HG02763 (cell line): ENCODE measurements at regions not wholly inside any gene's neighbourhood (a gene's known extent, or its start where the extent isn't known, plus 50 kb on each side); places are given as distances from the start of the nearest gene placed in this dataset.
"Not testable (repeated sequence)": the region's sequence is repeated elsewhere in the genome, so short reads cannot be mapped to it uniquely, and the experiment has no call there.

Source experiments
- ATAC-seq: cut with Tn5 transposase; IDR thresholded peaks from one replicate; pipeline ENCODE4 v1.9.1; 2021; ENCODE audit warnings: mild to moderate bottlenecking, moderate library complexity; ENCODE audit not compliant: unreplicated experiment

DNA sequence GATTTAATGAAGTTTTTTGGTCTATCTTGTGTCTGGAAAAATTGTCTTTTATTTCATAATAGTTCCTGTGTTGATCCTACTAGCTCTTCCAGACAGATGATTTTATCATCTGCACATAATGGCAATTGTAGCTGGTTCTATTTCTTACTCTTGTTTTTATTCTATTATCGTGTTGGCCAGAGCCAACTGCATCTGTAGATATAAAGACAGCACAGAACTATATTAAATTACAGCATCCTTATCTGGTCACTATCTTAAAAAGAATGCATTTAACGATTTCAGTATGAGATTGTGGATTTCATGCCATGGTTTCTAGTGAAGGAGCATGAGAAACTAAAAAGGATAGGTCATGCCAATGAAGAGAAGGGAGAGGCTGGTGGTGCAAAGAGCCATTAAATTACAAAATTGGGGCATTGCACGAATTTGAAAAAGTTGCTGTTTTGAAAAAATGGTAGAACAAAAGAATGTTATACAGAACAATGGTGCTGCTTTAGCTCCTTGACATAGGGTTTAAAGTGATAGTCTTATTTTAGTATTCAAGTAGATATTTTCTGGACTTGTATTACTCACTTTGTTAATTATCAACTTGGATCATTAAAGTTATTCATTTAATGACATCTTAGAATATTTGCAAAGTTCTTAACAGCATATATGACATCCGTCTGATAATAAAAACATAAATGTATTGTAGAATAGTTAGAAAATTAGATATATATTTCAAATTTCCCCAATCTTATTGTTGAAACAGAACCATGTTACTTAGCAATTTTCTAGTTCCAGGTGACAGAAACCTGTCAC lies 1250.3 kb downstream of the REEP3 start:
- ATAC-seq, result no peak

DNA sequence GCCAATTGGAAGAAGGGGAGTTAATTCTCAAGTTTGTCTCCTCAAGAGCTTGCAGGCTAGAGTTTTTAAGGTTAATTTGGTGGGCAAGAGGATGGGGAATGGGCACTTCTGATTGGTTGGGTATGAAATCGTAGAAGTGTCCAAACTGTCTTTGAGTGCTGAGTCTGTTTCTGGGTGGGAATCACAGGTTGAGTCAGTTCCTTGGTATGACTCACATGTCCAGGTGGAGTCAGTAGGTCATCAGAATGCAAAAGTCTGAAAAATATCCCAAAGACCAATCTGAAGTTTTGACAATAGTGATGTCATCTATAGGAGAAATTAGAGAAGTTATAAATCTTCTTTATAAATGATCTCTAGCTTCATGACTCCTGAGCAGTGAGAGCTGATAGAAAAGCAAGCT lies 1252.2 kb downstream of the REEP3 start:
- ATAC-seq, result no peak

DNA sequence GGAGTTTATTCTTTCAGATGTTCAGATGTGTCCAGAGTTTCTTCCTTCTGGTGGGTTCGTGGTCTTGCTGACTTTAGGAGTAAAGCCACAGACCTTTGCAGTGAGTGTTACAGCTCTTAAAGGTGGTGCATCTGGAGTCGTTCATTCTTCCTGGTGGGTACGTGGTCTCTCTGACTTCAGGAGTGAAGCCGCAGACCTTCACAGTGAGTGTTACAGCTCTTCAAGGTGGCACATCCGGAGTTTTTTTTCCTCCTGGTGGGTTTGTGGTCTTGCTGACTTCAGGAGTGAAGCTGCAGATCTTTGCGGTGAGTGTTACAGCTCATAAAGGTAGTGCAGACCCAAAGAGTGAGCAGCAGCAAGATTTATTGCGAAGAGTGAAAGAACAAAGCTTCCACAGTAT lies 1263.2 kb downstream of the REEP3 start:
- ATAC-seq, result not testable (repeated sequence)

DNA sequence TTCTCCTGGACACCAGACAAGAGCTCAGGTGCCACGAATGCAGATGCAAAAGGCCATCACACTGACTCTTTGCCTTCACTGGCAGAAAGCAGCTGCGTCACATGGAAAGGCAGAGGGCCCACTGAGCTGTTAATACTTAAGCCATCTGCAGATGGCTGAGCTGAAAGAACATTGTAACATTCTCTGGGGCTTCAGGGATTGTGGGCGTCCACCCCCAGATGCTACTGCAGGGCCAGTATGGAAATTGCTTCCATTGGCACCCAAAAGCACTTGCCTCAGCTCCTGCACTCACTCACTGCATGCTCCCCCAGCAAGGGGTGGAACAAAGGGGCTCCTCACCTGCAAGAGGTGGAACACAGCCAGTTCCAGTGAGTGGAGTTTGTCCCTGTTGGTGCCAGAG lies 1264.6 kb downstream of the REEP3 start:
- ATAC-seq, result no peak

- ATAC-seq, result no peak
These were observed 1265.8 kb downstream of the REEP3 start for GRCh38 chr10:64786989-64787388.

DNA sequence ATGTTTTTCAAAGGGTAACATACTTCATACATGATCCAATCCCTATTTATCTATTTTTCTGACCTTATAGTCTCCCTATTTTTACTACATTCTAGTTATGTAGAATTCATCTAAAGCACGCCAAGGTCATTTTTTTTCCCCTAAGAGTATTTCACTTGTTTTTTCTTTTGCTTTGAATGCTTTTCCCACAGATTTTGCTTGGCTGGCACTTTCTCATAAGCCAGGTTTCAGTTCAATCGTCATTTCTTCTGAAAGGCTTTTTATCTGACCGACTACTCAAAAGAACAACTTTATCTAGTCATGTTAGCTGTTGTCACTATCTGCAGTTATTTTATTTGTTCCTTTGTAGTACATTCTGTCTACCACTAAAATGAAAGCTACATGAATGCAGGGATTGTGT lies 1274.6 kb downstream of the REEP3 start:
- no peak for ATAC-seq

GRCh38 chr10:64798297-64798696 lies 1277.1 kb downstream of the REEP3 start:
- no peak for ATAC-seq

GRCh38 chr10:64808233-64808632 lies 1287.0 kb downstream of the REEP3 start:
- not testable (repeated sequence) for ATAC-seq

DNA sequence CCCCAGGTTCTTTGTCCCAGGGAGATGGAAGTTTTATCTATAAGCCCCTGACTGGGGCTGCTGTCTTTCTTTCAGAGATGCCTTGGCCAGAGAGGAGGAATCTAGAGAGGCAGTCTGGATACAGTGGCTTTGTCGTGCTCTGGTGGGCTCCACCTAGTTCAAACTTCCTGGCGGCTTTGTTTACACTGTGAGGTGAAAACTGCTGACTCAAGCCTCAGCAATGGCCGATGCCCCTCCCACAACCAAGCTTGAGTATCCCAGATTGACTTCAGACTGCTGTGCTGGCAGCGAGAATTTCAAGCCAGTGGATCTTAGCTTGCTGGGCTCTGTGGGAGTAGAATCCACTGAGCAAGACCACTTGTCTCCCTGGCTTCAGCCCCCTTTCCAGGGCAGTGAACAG lies 1288.8 kb downstream of the REEP3 start:
- not testable (repeated sequence) for ATAC-seq

DNA sequence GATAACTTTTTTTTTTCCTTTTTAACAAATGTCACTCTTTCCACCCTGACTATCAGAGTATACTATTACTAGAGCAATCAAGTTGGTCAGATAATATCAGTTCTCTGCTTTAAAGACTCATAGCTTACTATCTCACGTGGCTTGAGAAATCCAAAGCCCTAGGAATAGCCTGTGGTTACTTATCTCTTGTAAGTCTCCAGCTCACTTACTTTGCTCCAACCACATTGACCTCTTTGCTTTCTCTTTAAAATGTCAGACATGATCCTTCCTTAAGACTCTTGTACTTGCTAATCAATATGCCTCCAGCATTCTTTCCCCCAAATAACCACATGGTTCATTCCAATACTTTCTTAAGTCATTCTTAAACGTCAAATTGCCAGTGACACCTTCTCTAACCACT lies 1292.2 kb downstream of the REEP3 start:
- ATAC-seq, result no peak

GRCh38 chr10:64814201-64814600 lies 1293.0 kb downstream of the REEP3 start:
- no peak for ATAC-seq

- no peak for ATAC-seq
These were observed 1308.7 kb downstream of the REEP3 start for GRCh38 chr10:64829888-64830412.

DNA sequence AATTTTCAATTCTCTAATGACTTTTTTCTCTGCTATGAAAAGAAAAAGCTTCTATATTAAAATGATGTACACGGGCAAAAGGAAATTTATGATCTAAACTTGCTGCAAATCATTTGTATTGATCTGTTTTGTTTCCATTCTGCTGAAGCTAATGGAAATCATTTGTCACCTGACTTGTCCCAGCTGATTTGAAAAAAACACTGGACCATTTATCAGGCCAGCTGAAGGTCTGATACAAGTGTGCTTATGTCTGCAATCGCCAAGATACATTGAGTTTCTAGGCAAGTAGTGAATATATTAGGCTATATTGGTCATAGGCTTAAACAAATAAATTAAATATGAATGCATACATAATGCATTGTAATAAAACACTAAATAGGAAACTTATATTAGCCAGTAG lies 1309.7 kb downstream of the REEP3 start:
- no peak for ATAC-seq

GRCh38 chr10:64840341-64840740 lies 1319.1 kb downstream of the REEP3 start:
- no peak for ATAC-seq

DNA sequence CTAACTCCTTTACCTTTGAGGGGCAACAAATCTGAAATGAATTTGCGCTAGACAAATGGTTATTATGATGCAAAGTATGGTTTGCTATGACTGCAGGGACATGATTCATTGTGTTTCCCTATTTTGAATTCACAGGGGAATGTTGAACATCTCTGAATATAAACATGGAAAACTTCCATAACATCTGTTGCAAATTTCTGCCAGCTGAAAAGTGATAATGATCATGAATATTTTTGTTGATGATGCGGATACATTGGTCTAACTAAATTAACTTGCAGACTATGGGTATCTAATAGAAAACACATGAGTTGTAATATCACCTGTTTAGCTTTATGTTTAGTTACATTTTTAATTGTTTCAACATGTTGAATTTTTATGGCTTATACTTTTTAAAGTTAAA lies 1325.5 kb downstream of the REEP3 start:
- ATAC-seq, result no peak

GRCh38 chr10:64855941-64856340 lies 1334.7 kb downstream of the REEP3 start:
- no peak for ATAC-seq

DNA sequence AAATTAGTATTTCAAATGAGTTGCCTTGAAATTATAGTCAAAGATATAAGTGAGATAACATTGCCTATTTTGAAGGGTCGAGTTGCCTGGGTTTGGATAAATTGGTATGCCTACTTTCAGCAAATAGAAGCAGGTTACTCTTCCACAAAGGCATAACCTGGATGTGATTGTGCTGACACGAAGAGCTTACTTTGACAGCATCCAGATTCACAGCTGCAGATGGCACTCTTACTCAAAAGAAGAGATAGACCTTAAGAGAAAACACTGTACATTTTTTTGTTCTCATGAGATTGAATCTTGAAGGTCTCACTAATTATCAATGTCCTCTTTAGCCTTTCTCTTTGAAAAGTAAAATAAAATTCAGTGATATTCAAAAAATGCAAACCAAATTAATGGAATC lies 1338.7 kb downstream of the REEP3 start:
- ATAC-seq, result no peak

DNA sequence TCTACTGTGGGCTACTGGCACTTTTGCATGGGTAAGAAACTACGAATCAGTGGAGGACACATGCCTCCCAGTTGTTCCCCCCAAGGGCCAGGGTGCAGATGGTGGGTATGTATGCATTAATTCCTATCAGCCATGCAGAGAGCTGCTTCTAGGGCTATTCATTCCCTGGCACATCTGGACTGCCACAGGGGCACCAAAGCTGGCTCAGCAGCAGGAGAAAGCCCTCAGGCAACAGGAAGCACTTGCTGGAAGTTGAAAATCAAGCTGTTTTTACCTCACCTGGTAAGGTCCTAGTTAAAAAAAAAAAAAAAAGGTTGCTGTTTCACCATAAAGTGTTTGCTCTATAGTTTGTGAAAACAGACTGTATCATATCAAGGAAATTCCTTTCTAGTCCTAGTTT lies 1342.6 kb downstream of the REEP3 start:
- ATAC-seq, result no peak

- no peak for ATAC-seq
These were observed 1346.3 kb downstream of the REEP3 start for GRCh38 chr10:64867501-64867962.

- ATAC-seq, result no peak
These were observed 1351.9 kb downstream of the REEP3 start for GRCh38 chr10:64873088-64873487.

GRCh38 chr10:64873959-64874358 lies 1352.8 kb downstream of the REEP3 start:
- no peak for ATAC-seq

- no peak for ATAC-seq
These were observed 1359.3 kb downstream of the REEP3 start for GRCh38 chr10:64880546-64880945.

- no peak for ATAC-seq
These were observed 1360.1 kb downstream of the REEP3 start for GRCh38 chr10:64881257-64881656.
